ENCODE measurements at regions not wholly inside any gene's neighbourhood (a gene's known extent, or its start where the extent isn't known, plus 50 kb on each side); places are given as distances from the start of the nearest gene placed in this dataset.

DNA sequence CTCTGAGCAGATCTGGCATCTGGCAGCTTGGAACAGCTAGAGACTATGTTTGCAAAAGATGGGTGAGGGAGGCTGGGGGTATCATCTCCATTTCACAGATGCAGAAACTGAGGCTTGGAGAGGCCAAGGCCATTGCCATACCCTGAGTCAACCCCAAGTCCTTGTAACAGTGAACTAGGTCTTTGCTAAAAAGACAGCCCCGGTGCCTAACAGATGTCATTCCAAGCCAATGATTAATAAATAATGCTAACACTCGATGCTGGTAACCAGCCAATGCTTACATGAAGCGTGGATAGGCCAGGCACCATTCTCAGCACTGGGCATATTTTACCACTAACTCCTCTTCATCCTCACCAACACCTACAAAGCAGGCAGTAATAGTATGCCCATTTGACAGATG lies 164.0 kb downstream of the MN1 start:
- Histone ChIP-seq H3K4me3 (ENCODE audit: control extremely low read depth in 1 of 5, extremely low read depth in 1 of 5, insufficient read depth in 1 of 5, low read depth in 2 of 5, low read length in 4 of 5) (no peak overlapping the region), H3K79me2 (ENCODE audit: control insufficient read depth, insufficient read depth, low read length) (no peaks in the 10 kb centered on the region), H3K27ac (ENCODE audit: low read length in 2 of 2) (no peak overlapping the region), H4K20me1 (ENCODE audit: control insufficient read depth, insufficient read depth, low read length, poor library complexity, severe bottlenecking) (no peaks in the 10 kb centered on the region), H3K4me1 (ENCODE audit: control insufficient read depth in 2 of 2, insufficient read depth in 2 of 2, low read length in 2 of 2) (no peaks in the 10 kb centered on the region), H3K9ac (ENCODE audit: low read length) (no peak overlapping the region), H3K9me3 (ENCODE audit: control extremely low read depth in 1 of 3, control insufficient read depth in 2 of 3, insufficient read depth in 1 of 3, low read length in 2 of 3) (peaks cover 0 to 3% (median 0%) of the 10 kb centered on the region in 3 donors), H3K27me3 (replicated peaks in 1 of 4; ENCODE audit: control extremely low read depth in 1 of 4, control insufficient read depth in 3 of 4, insufficient read depth in 4 of 4, low read length in 3 of 4) (peaks cover 0 to 5% (median 0%) of the 10 kb centered on the region in 4 experiments), H3K36me3 (replicated peaks in 1 of 2; ENCODE audit: control extremely low read depth in 1 of 2, control insufficient read depth in 1 of 2, extremely low read depth in 1 of 2, insufficient read depth in 2 of 2, low read length in 1 of 2) (no peaks in the 10 kb centered on the region), H2AFZ (ENCODE audit: insufficient read depth, low read depth, low read length, poor library complexity, severe bottlenecking) (no peak overlapping the region), H3K4me2 (replicated peaks; ENCODE audit: low read depth, low read length, poor library complexity, severe bottlenecking) (no peak overlapping the region)
- CTCF ChIA-PET = no interaction called here
- Mint-ChIP-seq H3K27me3 (peaks cover 25% of the 10 kb centered on the region), H3K27ac (no peak overlapping the region), H3K4me1 (no peaks in the 10 kb centered on the region), H3K4me3 (no peak overlapping the region), H3K9me3 (ENCODE audit: insufficient read depth) (no peaks in the 10 kb centered on the region)
- ATAC-seq (ENCODE audit: low read depth) (no peak), DNase-seq (no peak)
- intact Hi-C loops (cut with micrococcal nuclease) = no loop called here
- 83% methylated on average over 1 of the region's 3 CpGs for WGBS (ENCODE audit: insufficient coverage)
- TF ChIP-seq, protein P1, sequence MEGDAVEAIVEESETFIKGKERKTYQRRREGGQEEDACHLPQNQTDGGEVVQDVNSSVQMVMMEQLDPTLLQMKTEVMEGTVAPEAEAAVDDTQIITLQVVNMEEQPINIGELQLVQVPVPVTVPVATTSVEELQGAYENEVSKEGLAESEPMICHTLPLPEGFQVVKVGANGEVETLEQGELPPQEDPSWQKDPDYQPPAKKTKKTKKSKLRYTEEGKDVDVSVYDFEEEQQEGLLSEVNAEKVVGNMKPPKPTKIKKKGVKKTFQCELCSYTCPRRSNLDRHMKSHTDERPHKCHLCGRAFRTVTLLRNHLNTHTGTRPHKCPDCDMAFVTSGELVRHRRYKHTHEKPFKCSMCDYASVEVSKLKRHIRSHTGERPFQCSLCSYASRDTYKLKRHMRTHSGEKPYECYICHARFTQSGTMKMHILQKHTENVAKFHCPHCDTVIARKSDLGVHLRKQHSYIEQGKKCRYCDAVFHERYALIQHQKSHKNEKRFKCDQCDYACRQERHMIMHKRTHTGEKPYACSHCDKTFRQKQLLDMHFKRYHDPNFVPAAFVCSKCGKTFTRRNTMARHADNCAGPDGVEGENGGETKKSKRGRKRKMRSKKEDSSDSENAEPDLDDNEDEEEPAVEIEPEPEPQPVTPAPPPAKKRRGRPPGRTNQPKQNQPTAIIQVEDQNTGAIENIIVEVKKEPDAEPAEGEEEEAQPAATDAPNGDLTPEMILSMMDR (IDR thresholded peaks at IDR 0.05) = no peak
- no peak for TF ChIP-seq EZH2 (IDR thresholded peaks at IDR 0.05; ENCODE audit: borderline replicate concordance, insufficient read depth, low read depth, low read length, poor library complexity, severe bottlenecking)
- POLR2A ChIA-PET = no interaction called here

- TF ChIP-seq, protein P1 (IDR thresholded peaks at IDR 0.05) = no peak
- no peak for TF ChIP-seq EZH2 (IDR thresholded peaks at IDR 0.05; ENCODE audit: borderline replicate concordance, insufficient read depth, low read depth, low read length, poor library complexity, severe bottlenecking)
- Histone ChIP-seq H4K20me1 (ENCODE audit: control insufficient read depth, insufficient read depth, low read length, poor library complexity, severe bottlenecking) (no peaks in the 10 kb centered on the region), H3K4me1 (ENCODE audit: control insufficient read depth in 2 of 2, insufficient read depth in 2 of 2, low read length in 2 of 2) (no peaks in the 10 kb centered on the region), H3K27ac (ENCODE audit: low read length in 2 of 2) (no peak overlapping the region), H2AFZ (ENCODE audit: insufficient read depth, low read depth, low read length, poor library complexity, severe bottlenecking) (no peak overlapping the region), H3K27me3 (replicated peaks in 1 of 4; ENCODE audit: control extremely low read depth in 1 of 4, control insufficient read depth in 3 of 4, insufficient read depth in 4 of 4, low read length in 3 of 4) (no peaks in the 10 kb centered on the region), H3K79me2 (ENCODE audit: control insufficient read depth, insufficient read depth, low read length) (no peaks in the 10 kb centered on the region), H3K9me3 (ENCODE audit: control extremely low read depth in 1 of 3, control insufficient read depth in 2 of 3, insufficient read depth in 1 of 3, low read length in 2 of 3) (no peaks in the 10 kb centered on the region), H3K36me3 (replicated peaks in 1 of 2; ENCODE audit: control extremely low read depth in 1 of 2, control insufficient read depth in 1 of 2, extremely low read depth in 1 of 2, insufficient read depth in 2 of 2, low read length in 1 of 2) (no peaks in the 10 kb centered on the region), H3K9ac (ENCODE audit: low read length) (no peak overlapping the region), H3K4me3 (ENCODE audit: control extremely low read depth in 1 of 5, extremely low read depth in 1 of 5, insufficient read depth in 1 of 5, low read depth in 2 of 5, low read length in 4 of 5) (no peak overlapping the region), H3K4me2 (replicated peaks; ENCODE audit: low read depth, low read length, poor library complexity, severe bottlenecking) (no peak overlapping the region)
- Mint-ChIP-seq H3K9me3 (ENCODE audit: insufficient read depth) (no peaks in the 10 kb centered on the region), H3K4me3 (no peak overlapping the region), H3K27ac (no peak overlapping the region), H3K27me3 (peaks cover 23% of the 10 kb centered on the region), H3K4me1 (no peaks in the 10 kb centered on the region)
- ChIA-PET CTCF (no interaction called here), POLR2A (no interaction called here)
- ATAC-seq (ENCODE audit: low read depth) (no peak), DNase-seq (no peak)
- 93% methylated on average over 20 of the region's 25 CpGs for WGBS (ENCODE audit: insufficient coverage)
- intact Hi-C loops (cut with micrococcal nuclease) = no loop called here
Observed at GRCh38 chr22:27638329-27639233, 163.0 kb downstream of the MN1 start.
